Bronchial epithelial cell (primary cell): ENCODE measurements at regions not wholly inside any gene's neighbourhood (a gene's known extent, or its start where the extent isn't known, plus 50 kb on each side); places are given as distances from the start of the nearest gene placed in this dataset.
A peak's percentile ranks its signal among the peaks of the same experiment; 100 is the strongest.

Experiments used
- DNase-seq: peaks from one replicate; pipeline ENCODE4 v3.0.0-alpha.2; 2010; ENCODE audit warnings: low read depth
- FAIRE-seq: peaks from 2 replicates; lab custom pipeline; 2011; peaks lifted over from hg19 to GRCh38; lab: Jason Lieb, UNC
- H3K27me3 ChIP-seq: 2 replicates; pipeline ENCODE4 v1.5.1; 2011; ENCODE audit warnings: low read length; ENCODE audit not compliant: control insufficient read depth, insufficient read depth
- H3K36me3 ChIP-seq: 2 replicates; pipeline ENCODE4 v1.5.1; 2011; ENCODE audit warnings: low read length; ENCODE audit not compliant: control insufficient read depth, insufficient read depth
- H3K4me3 ChIP-seq: 2 replicates; pipeline ENCODE4 v1.5.1; 2011; ENCODE audit warnings: mild to moderate bottlenecking, low read depth, low read length, control low read depth
- CTCF ChIP-seq: IDR thresholded peaks from 2 replicates; pipeline ENCODE4 v1.5.1; 2011; ENCODE audit warnings: mild to moderate bottlenecking, moderate library complexity, low read length, control low read depth, inconsistent platforms; ENCODE audit not compliant: insufficient read depth, severe bottlenecking

- FAIRE-seq (no peak), DNase-seq (peak; percentile 46)
- H3K4me3 ChIP-seq, result peak overlapping the region; percentile 24
- H3K36me3 ChIP-seq, result no peaks in the 10 kb centered on the region
- peak; percentile 62 for TF ChIP-seq CTCF
- no peaks in the 10 kb centered on the region for H3K27me3 ChIP-seq
Observed at GRCh38 chr11:13207270-13207664, 70.3 kb upstream of the BMAL1 start.

GRCh38 chr11:13207665-13208594 is 69.7 kb upstream of the BMAL1 start:
- H3K4me3 ChIP-seq, result peak overlapping the region; percentile 24
- H3K36me3 ChIP-seq, result no peaks in the 10 kb centered on the region
- peak; percentile 85 for DNase-seq
- no peaks in the 10 kb centered on the region for H3K27me3 ChIP-seq
- no peak for FAIRE-seq
- no peak for TF ChIP-seq CTCF

GRCh38 chr11:13208921-13209320 is 68.7 kb upstream of the BMAL1 start:
- Histone ChIP-seq H3K36me3 (no peaks in the 10 kb centered on the region), H3K27me3 (no peaks in the 10 kb centered on the region), H3K4me3 (no peak overlapping the region)
- DNase-seq (no peak), FAIRE-seq (no peak)
- TF ChIP-seq CTCF, result no peak

- no peak for FAIRE-seq
Observed at GRCh38 chr11:13209379-13209778, 68.2 kb upstream of the BMAL1 start.

GRCh38 chr11:13210424-13210823 is 67.2 kb upstream of the BMAL1 start:
- TF ChIP-seq CTCF, result peak; percentile 73
- DNase-seq (peak; percentile 81), FAIRE-seq (peak; percentile 55)

More at GRCh38 chr11:13209379-13209778, 68.2 kb upstream of the BMAL1 start:
- TF ChIP-seq CTCF, result no peak
- H3K4me3 ChIP-seq, result no peak overlapping the region
- DNase-seq, result no peak
- no peaks in the 10 kb centered on the region for H3K27me3 ChIP-seq
- H3K36me3 ChIP-seq, result no peaks in the 10 kb centered on the region

More at GRCh38 chr11:13210424-13210823, 67.2 kb upstream of the BMAL1 start:
- H3K4me3 ChIP-seq, result no peak overlapping the region
- no peaks in the 10 kb centered on the region for H3K36me3 ChIP-seq
- H3K27me3 ChIP-seq, result no peaks in the 10 kb centered on the region
